Type B pancreatic cell (in vitro differentiated cells): ENCODE measurements at regions not wholly inside any gene's neighbourhood (a gene's known extent, or its start where the extent isn't known, plus 50 kb on each side); places are given as distances from the start of the nearest gene placed in this dataset.

Source experiments
- DNase-seq: peaks from one replicate; pipeline ENCODE4 v3.0.0; 2021; ENCODE audit warnings: mixed read lengths; ENCODE audit not compliant: unreplicated experiment; ENCODE audit errors: extremely low spot score
- H3K27ac Mint-ChIP-seq: 2 replicates; pipeline ENCODE4 v1.8.0; 2021; ENCODE audit warnings: mild to moderate bottlenecking, mixed read lengths
- H3K27me3 Mint-ChIP-seq: 2 replicates; pipeline ENCODE4 v1.8.0; 2021; ENCODE audit warnings: mixed read lengths
- H3K36me3 Mint-ChIP-seq: 2 replicates; pipeline ENCODE4 v1.8.0; 2021; ENCODE audit warnings: mixed read lengths
- H3K4me1 Mint-ChIP-seq: one replicate; pipeline ENCODE4 v1.8.0; 2021; ENCODE audit warnings: mixed read lengths; ENCODE audit not compliant: unreplicated experiment
- H3K4me3 Mint-ChIP-seq: 2 replicates; pipeline ENCODE4 v1.8.0; 2021; ENCODE audit warnings: mild to moderate bottlenecking, mixed read lengths
- H3K9me3 Mint-ChIP-seq: 2 replicates; pipeline ENCODE4 v1.8.0; 2021; ENCODE audit warnings: mixed read lengths
- TF ChIP-seq, protein P1 (sequence below): fragments of 200-600 bp; sonication (generic); conservative IDR thresholded peaks from 2 replicates; pipeline ENCODE4 v1.5.0; 2021; ENCODE audit warnings: antibody characterized with exemption, mild to moderate bottlenecking

DNA sequence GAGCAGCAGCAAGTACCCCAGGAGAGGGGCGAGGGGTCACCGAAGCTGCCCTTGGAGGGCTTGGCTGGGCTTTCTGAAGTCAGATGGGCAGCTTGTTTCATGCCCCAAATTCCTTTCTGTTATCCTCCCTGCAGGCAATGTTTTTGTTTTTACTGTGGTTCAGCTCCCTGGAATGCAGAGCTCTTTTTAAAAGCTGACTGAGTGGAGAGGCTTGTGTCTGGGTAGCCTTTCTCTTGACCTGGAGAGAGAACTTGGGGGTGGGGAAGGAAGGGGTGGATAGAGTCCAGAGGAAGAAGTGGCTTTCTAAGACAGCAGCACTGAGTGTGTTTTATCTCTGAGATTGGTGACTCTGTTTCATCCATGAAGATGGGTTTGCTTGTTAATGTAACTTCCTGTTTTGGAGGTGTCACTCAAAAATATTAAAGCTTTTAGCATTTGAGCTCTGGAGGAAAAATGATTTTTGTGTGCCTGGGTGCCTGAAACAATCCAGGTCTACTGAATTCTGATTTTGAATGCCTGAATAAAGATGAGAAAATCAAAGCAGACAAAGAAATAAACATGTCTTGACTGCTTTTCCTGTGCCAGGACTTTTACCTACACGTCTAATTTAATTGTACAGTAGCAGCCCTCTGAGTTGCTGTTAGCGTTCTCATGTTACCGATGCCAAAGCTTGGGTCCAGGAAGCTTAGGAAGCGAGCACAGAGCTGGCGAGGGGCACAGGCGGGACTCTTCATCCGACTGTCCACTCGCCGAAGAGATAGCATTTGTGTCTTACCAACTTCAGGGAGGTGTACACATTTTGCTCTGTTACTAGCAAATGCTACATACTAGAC, 78.2 kb upstream of the EEF1E1 start:
- peaks cover 3% of the 10 kb centered on the region for H3K36me3 Mint-ChIP-seq
- H3K4me1 Mint-ChIP-seq = peaks cover 47% of the 10 kb centered on the region
- H3K27ac Mint-ChIP-seq = peak overlapping the region; percentile 19
- TF ChIP-seq, protein P1, sequence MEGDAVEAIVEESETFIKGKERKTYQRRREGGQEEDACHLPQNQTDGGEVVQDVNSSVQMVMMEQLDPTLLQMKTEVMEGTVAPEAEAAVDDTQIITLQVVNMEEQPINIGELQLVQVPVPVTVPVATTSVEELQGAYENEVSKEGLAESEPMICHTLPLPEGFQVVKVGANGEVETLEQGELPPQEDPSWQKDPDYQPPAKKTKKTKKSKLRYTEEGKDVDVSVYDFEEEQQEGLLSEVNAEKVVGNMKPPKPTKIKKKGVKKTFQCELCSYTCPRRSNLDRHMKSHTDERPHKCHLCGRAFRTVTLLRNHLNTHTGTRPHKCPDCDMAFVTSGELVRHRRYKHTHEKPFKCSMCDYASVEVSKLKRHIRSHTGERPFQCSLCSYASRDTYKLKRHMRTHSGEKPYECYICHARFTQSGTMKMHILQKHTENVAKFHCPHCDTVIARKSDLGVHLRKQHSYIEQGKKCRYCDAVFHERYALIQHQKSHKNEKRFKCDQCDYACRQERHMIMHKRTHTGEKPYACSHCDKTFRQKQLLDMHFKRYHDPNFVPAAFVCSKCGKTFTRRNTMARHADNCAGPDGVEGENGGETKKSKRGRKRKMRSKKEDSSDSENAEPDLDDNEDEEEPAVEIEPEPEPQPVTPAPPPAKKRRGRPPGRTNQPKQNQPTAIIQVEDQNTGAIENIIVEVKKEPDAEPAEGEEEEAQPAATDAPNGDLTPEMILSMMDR = no peak
- peak overlapping the region; percentile 53 for H3K4me3 Mint-ChIP-seq
- peaks cover 15% of the 10 kb centered on the region for H3K27me3 Mint-ChIP-seq
- H3K9me3 Mint-ChIP-seq = peaks cover 10% of the 10 kb centered on the region
- no peak for DNase-seq

DNA sequence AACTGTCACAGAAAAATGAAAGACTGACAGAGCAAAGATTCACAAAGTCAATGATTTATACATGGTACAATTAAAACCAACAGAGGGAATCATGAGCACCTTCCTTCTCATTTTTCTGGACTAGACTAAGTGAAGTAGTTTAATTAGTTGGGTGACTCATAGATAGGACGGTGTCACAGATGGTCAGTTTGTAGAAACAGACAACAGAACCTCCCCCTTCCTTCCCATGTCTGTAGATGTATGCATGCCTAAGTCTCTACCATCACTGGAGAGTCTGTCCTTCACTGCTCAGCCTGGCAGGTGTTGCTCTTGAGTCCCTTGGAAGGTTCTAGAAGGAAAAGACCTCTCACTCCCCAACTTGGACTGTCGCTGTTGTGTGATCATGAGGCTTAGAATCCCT, 75.4 kb upstream of the EEF1E1 start:
- Mint-ChIP-seq H3K27me3 (peaks cover 13% of the 10 kb centered on the region), H3K4me1 (peaks cover 44% of the 10 kb centered on the region), H3K4me3 (no peak overlapping the region), H3K36me3 (peaks cover 13% of the 10 kb centered on the region), H3K27ac (peak overlapping the region; percentile 22), H3K9me3 (peaks cover 14% of the 10 kb centered on the region)
- TF ChIP-seq, protein P1 = no peak
- no peak for DNase-seq

DNA sequence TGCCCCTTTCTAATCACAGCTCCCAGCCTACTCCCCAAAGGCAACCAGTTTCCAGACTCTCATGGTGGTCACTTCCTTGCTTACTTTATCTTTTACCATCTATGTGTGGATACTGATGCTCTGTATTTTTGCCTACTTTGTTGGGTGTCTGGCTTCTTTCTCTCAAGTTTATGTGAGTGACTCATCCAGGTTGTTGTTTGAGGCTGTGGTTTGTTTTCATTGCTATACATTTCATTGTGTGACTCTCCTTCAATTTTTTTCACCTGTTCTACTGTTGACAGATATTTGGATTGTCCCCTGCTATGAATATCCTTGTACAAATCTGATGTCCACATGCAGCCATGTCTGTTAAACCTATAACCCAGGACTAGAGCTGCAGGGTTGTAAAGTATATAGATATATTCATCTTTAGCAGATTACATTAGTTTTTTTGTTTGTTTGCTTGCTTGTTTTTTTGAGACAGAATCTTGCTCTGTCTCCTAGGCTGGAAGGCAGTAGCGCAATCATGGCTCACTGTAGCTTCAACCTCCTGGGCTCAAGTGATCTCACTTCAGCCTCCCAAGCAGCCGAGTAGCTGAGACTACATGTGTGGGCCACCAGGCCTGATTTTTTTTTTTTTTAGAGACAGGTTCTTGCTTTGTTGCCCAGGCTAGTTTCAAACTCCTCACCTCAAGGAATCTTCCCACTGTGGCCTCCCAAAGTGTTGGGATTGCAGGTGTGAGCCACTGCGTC, 72.9 kb upstream of the EEF1E1 start:
- Mint-ChIP-seq H3K4me1 (peaks cover 23% of the 10 kb centered on the region), H3K27me3 (peaks cover 5% of the 10 kb centered on the region), H3K36me3 (peaks cover 13% of the 10 kb centered on the region), H3K9me3 (peaks cover 14% of the 10 kb centered on the region), H3K27ac (no peak overlapping the region), H3K4me3 (peak overlapping the region; percentile 64)
- TF ChIP-seq, protein P1 = no peak
- no peak for DNase-seq

DNA sequence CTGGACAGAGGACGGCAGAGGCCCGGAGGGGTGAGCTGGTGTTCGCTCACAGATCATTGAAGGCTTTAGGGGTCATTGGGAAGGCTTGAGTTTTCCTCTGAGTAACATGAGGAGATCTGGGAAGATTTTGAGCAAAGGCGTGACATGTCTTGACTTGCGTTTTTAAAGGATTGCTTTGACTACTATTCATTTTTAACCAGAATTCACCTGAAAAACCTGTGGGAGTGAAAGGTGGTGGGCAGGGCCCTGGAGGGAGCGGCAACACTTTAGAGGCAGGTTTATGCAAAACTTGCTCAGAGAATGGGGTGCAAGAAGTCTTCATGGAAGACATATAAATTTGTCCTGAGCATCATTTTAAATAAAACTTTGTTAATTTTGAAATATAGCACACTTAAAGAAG, 72.2 kb upstream of the EEF1E1 start:
- peak overlapping the region; percentile 15 for H3K27ac Mint-ChIP-seq

DNA sequence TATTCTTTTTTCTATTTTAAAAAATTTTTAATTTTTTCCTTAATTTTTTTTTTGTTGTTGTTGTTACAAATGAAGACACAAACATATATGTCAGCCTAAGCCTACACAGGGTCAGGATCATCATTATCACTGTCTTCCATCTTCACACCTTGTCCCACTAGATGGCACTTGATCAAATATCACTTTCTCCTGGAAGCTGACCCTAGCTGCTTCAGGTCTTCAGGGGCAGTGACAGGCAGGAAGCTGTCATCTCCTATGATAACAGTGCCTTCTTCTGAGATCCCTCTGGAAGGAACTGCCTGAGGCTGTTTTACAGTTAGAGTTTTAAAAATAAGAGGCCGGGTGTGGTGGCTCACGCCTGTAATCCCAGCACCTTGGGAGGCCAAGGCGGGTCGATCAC, 70.2 kb upstream of the EEF1E1 start:
- no peak overlapping the region for H3K27ac Mint-ChIP-seq
- H3K9me3 Mint-ChIP-seq = peaks cover 7% of the 10 kb centered on the region
- DNase-seq = no peak
- H3K27me3 Mint-ChIP-seq = peaks cover 2% of the 10 kb centered on the region
- H3K4me1 Mint-ChIP-seq = peaks cover 17% of the 10 kb centered on the region
- H3K4me3 Mint-ChIP-seq = no peak overlapping the region
- H3K36me3 Mint-ChIP-seq = peaks cover 12% of the 10 kb centered on the region
- TF ChIP-seq, protein P1 = no peak

More for the DNA sequence above, 72.2 kb upstream of the EEF1E1 start:
- no peak for DNase-seq
- H3K36me3 Mint-ChIP-seq = peaks cover 13% of the 10 kb centered on the region
- peaks cover 17% of the 10 kb centered on the region for H3K4me1 Mint-ChIP-seq
- peaks cover 5% of the 10 kb centered on the region for H3K27me3 Mint-ChIP-seq
- peak overlapping the region; percentile 4 for H3K4me3 Mint-ChIP-seq
- TF ChIP-seq, protein P1 = no peak
- peaks cover 14% of the 10 kb centered on the region for H3K9me3 Mint-ChIP-seq
